Loucy (cell line): ENCODE measurements at regions not wholly inside any gene's neighbourhood (a gene's known extent, or its start where the extent isn't known, plus 50 kb on each side); places are given as distances from the start of the nearest gene placed in this dataset.

Source experiments
- H2AFZ ChIP-seq: fragments of 200-600 bp; sonication (generic); 2 replicates; pipeline ENCODE4 v1.6.0; 2016; ENCODE audit warnings: antibody characterized with exemption, mild to moderate bottlenecking, low read length, moderate library complexity
- H3F3A ChIP-seq: fragments of 200-600 bp; 2 replicates; pipeline ENCODE4 v1.6.0; 2016; ENCODE audit warnings: antibody characterized with exemption, low read depth, mild to moderate bottlenecking
- H3K27me3 ChIP-seq: fragments of 200-600 bp; sonication (generic); 2 replicates; pipeline ENCODE4 v1.6.1; 2014; ENCODE audit warnings: low read length, mild to moderate bottlenecking; ENCODE audit not compliant: insufficient read depth, poor library complexity, severe bottlenecking
- H3K36me3 ChIP-seq: fragments of 200-600 bp; sonication (generic); 2 replicates; pipeline ENCODE4 v1.6.1; 2016; ENCODE audit warnings: low read length; ENCODE audit not compliant: insufficient read depth
- H3K4me1 ChIP-seq: fragments of 200-600 bp; sonication (generic); 2 replicates; pipeline ENCODE4 v1.5.1; 2014; ENCODE audit warnings: low read length, mild to moderate bottlenecking; ENCODE audit not compliant: insufficient read depth, poor library complexity, severe bottlenecking
- H3K4me2 ChIP-seq: fragments of 200-600 bp; sonication (generic); 2 replicates; pipeline ENCODE4 v1.6.0; 2014; ENCODE audit warnings: antibody characterized with exemption, low read length, low read depth, mild to moderate bottlenecking; ENCODE audit not compliant: poor library complexity, severe bottlenecking
- H3K4me3 ChIP-seq: fragments of 200-600 bp; sonication (generic); 2 replicates; pipeline ENCODE4 v1.5.1; 2014; ENCODE audit warnings: low read length, mild to moderate bottlenecking, mixed read lengths; ENCODE audit not compliant: poor library complexity, severe bottlenecking
- H3K79me2 ChIP-seq: fragments of 200-600 bp; sonication (generic); 2 replicates; pipeline ENCODE4 v1.6.1; 2014; ENCODE audit warnings: low read length; ENCODE audit not compliant: insufficient read depth
- H3K9ac ChIP-seq: fragments of 200-600 bp; sonication (generic); 2 replicates; pipeline ENCODE4 v1.6.0; 2014; ENCODE audit warnings: mild to moderate bottlenecking, low read depth, low read length, moderate library complexity; ENCODE audit not compliant: poor library complexity, severe bottlenecking
- H3K9me2 ChIP-seq: fragments of 200-600 bp; sonication (generic); replicated peaks from 2 replicates; pipeline ENCODE4 v1.6.1; 2016; ENCODE audit warnings: low read depth, low read length, mixed read lengths
- H3K9me3 ChIP-seq: fragments of 200-600 bp; sonication (generic); 2 replicates; pipeline ENCODE4 v1.6.1; 2014; ENCODE audit warnings: mild to moderate bottlenecking, antibody characterized with exemption, low read length, low read depth; ENCODE audit not compliant: insufficient read depth
- H4K20me1 ChIP-seq: fragments of 200-600 bp; sonication (generic); 2 replicates; pipeline ENCODE4 v1.6.0; 2014; ENCODE audit warnings: antibody characterized with exemption, low read length, mild to moderate bottlenecking; ENCODE audit not compliant: insufficient read depth, poor library complexity, severe bottlenecking
- CTCF ChIP-seq: fragments of 200-600 bp; sonication (generic); conservative IDR thresholded peaks from 2 replicates; pipeline ENCODE4 v1.5.1; 2014; ENCODE audit warnings: mild to moderate bottlenecking, antibody characterized with exemption, low read length
- EZH2phosphoT487 ChIP-seq: fragments of 200-600 bp; IDR thresholded peaks from 2 replicates; pipeline ENCODE4 v1.6.1; 2018; ENCODE audit warnings: antibody characterized with exemption, mild to moderate bottlenecking, moderate library complexity, borderline replicate concordance

DNA sequence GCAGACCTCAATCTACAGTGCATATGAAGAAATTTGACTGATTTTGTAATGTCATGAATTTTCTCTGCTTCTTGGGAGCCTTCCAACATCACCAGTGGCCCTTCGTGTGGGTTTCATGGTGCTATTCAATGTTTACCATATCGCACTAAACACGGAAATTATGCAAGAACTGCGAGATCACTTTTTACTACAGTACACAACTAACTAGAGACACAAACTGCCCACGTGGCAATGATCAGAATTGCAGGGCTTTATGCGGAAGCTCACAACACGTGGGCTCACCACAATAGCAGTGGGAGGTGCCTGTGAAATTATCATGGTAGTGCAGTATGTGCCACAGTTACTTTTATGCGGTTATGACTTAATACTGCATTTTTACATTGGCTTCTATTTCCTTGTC lies 449.7 kb upstream of the KLF6 start:
- Histone ChIP-seq H3K4me3 (no peak overlapping the region), H2AFZ (no peak overlapping the region), H3K27me3 (no peaks in the 10 kb centered on the region), H3F3A (no peaks in the 10 kb centered on the region), H3K9me2 (no peaks in the 10 kb centered on the region), H3K79me2 (no peaks in the 10 kb centered on the region), H3K9me3 (no peaks in the 10 kb centered on the region), H3K4me1 (no peaks in the 10 kb centered on the region), H4K20me1 (no peaks in the 10 kb centered on the region), H3K36me3 (no peaks in the 10 kb centered on the region), H3K4me2 (no peak overlapping the region), H3K9ac (no peak overlapping the region)
- TF ChIP-seq CTCF = no peak; the same call in 1 of the 2 replicates

- no peaks in the 10 kb centered on the region for H3K36me3 ChIP-seq
- no peaks in the 10 kb centered on the region for H3K79me2 ChIP-seq
- no peak overlapping the region for H3K4me2 ChIP-seq
- TF ChIP-seq EZH2phosphoT487 = no peak
- no peak for TF ChIP-seq CTCF
- H4K20me1 ChIP-seq = no peaks in the 10 kb centered on the region
- no peak overlapping the region for H3K4me3 ChIP-seq
- H3K9ac ChIP-seq = no peak overlapping the region
- no peaks in the 10 kb centered on the region for H3K9me2 ChIP-seq
- no peaks in the 10 kb centered on the region for H3K9me3 ChIP-seq
- H2AFZ ChIP-seq = no peak overlapping the region
- no peaks in the 10 kb centered on the region for H3K4me1 ChIP-seq
- no peaks in the 10 kb centered on the region for H3F3A ChIP-seq
- no peaks in the 10 kb centered on the region for H3K27me3 ChIP-seq
Observed at GRCh38 chr10:4231439-4231838, 446.4 kb upstream of the KLF6 start.

GRCh38 chr10:4230036-4230435 lies 445.0 kb upstream of the KLF6 start:
- H3K9me3 ChIP-seq = no peaks in the 10 kb centered on the region
- no peak overlapping the region for H3K4me3 ChIP-seq
- H3K9ac ChIP-seq = no peak overlapping the region
- H3K9me2 ChIP-seq = no peaks in the 10 kb centered on the region
- no peaks in the 10 kb centered on the region for H3K36me3 ChIP-seq
- TF ChIP-seq CTCF (no peak), EZH2phosphoT487 (no peak)
- no peaks in the 10 kb centered on the region for H4K20me1 ChIP-seq
- no peaks in the 10 kb centered on the region for H3F3A ChIP-seq
- H3K27me3 ChIP-seq = no peaks in the 10 kb centered on the region
- no peaks in the 10 kb centered on the region for H3K4me1 ChIP-seq
- H3K4me2 ChIP-seq = no peak overlapping the region
- H3K79me2 ChIP-seq = no peaks in the 10 kb centered on the region
- H2AFZ ChIP-seq = no peak overlapping the region
